ENCODE measurements at regions not wholly inside any gene's neighbourhood (a gene's known extent, or its start where the extent isn't known, plus 50 kb on each side); places are given as distances from the start of the nearest gene placed in this dataset.

DNA sequence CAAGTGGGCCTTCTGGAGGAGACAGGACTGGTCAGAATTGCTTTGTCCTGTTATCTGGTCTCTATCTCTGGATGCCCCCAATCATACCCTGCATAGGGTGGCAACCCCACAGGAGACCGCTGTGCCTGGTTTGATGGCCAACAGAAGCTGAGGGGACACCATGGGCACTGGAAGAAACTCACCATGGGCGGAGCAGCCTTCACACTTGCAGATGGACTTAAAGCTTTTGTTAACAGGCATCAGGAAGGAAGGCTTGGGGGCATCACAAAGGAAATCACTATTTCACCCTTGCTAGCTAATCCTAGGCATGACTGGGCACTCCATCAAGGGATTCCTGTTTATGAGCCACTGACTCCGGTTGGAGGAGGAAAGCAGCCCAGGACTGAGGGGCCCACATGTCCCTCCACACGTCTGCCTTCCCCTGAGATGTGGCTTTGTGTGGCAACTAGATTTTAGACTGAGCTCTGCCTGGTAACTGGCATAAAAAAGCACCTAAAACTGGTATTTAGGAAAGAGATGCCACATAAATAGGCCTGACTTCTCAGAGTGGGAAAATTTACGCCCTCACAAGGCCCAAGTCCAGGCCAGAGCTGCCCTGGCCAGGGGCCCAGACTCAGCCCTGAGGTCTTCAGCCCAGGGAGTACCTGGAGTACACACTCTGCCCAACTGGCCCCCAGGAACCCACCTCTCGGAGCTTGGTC, 57.0 kb upstream of the LYVE1 start:
- Histone ChIP-seq H3K27ac (replicated peaks) (peak overlapping the region; percentile 44), H3K4me1 (no peaks in the 10 kb centered on the region), H3K9me3 (replicated peaks) (no peaks in the 10 kb centered on the region), H3K4me3 (no peak overlapping the region), H3K27me3 (ENCODE audit: low read depth) (no peaks in the 10 kb centered on the region), H3K36me3 (no peaks in the 10 kb centered on the region)
- TF ChIP-seq, protein P1, sequence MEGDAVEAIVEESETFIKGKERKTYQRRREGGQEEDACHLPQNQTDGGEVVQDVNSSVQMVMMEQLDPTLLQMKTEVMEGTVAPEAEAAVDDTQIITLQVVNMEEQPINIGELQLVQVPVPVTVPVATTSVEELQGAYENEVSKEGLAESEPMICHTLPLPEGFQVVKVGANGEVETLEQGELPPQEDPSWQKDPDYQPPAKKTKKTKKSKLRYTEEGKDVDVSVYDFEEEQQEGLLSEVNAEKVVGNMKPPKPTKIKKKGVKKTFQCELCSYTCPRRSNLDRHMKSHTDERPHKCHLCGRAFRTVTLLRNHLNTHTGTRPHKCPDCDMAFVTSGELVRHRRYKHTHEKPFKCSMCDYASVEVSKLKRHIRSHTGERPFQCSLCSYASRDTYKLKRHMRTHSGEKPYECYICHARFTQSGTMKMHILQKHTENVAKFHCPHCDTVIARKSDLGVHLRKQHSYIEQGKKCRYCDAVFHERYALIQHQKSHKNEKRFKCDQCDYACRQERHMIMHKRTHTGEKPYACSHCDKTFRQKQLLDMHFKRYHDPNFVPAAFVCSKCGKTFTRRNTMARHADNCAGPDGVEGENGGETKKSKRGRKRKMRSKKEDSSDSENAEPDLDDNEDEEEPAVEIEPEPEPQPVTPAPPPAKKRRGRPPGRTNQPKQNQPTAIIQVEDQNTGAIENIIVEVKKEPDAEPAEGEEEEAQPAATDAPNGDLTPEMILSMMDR (IDR thresholded peaks at IDR 0.05; ENCODE audit: borderline replicate concordance), result no peak
- DNase-seq, result no peak
- intact Hi-C loops (cut with micrococcal nuclease), result no loop called here

DNA sequence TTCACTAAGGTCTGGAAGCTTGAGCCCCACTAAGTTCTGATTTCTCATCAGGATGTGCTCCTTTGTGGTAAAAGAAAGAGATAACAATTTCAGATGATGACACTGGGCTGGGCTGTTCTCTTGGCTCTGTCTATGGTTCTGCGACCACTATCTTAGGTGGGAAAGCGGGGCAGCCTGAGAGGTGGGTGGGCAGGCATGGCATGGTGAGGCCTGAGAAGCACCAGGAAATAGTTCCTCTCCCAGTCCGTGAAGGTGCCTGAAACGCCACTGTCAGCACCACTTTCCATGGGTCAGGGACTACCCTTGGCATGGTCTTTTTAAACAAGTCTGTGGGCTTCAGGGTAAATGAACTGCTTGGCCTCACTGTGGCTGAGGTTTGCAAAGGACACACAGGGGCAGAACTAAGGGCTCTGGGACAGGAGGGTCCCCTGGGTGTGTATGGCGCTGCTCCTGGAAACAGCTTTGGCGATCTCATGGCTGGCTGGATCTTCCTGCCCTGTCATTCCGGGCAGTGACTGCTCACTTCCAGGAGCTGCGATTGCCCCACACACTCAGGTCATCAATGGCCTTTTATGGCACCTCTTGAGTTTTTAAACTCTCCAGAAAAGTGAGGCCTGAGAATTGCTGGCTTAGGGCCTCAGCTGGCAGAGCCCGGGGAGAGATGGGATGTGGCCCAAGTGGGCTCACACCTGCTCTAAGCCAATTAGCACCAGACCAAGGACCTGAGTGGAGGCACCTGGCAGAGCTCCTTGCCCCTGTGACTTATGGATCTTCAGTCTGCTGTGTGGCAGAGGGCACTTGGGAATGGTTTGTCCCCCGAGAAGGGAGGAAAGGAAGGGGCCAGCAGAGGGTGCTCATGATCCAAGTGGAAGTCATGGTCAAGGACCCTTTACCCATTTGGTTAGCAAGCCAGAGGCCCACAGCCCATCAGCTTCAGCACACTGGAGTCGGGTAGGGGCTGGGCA, 55.6 kb upstream of the LYVE1 start:
- intact Hi-C loops (cut with micrococcal nuclease), result no loop called here
- no peak for DNase-seq
- Histone ChIP-seq H3K4me1 (peaks cover 4% of the 10 kb centered on the region), H3K9me3 (replicated peaks) (no peaks in the 10 kb centered on the region), H3K27me3 (ENCODE audit: low read depth) (no peaks in the 10 kb centered on the region), H3K27ac (replicated peaks) (peak overlapping the region; percentile 44), H3K36me3 (no peaks in the 10 kb centered on the region), H3K4me3 (no peak overlapping the region)
- TF ChIP-seq, protein P1 (IDR thresholded peaks at IDR 0.05; ENCODE audit: borderline replicate concordance), result peak; percentile 52

DNA sequence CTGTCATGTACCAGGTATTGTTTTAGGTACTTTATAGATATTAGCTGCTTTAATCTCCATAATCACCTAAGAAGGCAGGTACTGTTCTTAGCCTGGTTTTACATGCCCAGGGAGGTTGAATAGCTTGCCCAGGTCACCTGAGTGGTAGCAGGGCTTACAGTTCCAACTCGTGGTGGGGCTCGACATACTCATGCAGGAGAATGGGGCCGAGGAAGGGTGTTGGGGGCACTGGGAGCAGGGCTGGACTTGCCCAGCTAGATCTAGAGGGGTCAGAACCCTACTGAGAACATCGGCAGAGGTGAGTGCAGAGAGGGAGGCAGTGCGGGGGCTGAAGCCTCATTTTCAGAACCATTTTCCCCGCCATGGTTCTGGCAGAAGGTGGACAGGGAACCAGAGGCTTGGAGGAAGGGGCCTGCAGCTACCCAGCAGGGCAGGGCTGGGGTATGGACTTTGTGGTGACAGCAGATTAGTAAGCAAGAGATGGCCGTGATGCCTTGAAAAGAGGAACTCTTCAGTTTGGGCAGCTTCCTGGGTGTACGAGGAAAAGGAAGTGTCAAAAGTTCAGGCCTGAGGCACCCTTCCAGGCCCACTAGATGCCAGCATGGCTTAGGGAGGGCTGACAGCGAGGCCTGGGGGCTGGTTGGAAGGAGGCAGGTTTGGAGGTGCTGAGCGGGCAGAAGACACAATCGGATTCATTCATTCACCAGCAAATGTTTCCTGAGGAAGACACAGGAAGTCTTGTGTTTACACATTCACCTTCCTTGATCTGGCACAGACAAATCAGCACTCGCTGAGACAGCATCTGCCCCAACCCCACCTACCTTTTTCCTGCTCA, 54.7 kb upstream of the LYVE1 start:
- intact Hi-C loops (cut with micrococcal nuclease), result no loop called here
- peaks cover 8% of the 10 kb centered on the region for H3K4me1 ChIP-seq
- H3K4me3 ChIP-seq, result no peak overlapping the region
- H3K27me3 ChIP-seq (ENCODE audit: low read depth), result no peaks in the 10 kb centered on the region
- no peaks in the 10 kb centered on the region for H3K36me3 ChIP-seq
- H3K9me3 ChIP-seq (replicated peaks), result no peaks in the 10 kb centered on the region
- peak overlapping the region; percentile 44 for H3K27ac ChIP-seq (replicated peaks)
- TF ChIP-seq, protein P1 (IDR thresholded peaks at IDR 0.05; ENCODE audit: borderline replicate concordance), result no peak
- peak; percentile 29 for DNase-seq

DNA sequence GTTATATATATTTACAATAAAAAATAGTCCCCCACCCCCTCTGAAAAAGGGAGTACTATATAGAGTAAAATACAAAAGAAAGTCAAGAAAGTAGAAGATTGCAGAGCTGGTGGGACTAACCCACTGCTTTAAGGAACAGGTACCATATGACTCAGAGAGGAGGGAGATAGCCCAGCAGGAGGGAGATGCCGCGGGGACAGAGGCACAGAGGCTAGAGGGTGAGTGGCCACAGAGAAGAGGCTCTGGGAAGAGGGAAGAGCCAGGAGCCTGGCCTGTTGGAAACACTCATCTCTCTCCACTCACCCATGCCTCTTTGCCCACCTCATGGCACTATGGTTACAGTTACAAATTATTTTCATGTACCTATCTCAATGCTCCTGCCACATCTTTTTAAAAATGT, 53.6 kb upstream of the LYVE1 start:
- Histone ChIP-seq H3K27ac (replicated peaks) (no peak overlapping the region), H3K4me1 (peaks cover 8% of the 10 kb centered on the region)

More for the DNA sequence above, 53.6 kb upstream of the LYVE1 start:
- Histone ChIP-seq H3K4me3 (no peak overlapping the region), H3K9me3 (replicated peaks) (no peaks in the 10 kb centered on the region), H3K27me3 (ENCODE audit: low read depth) (no peaks in the 10 kb centered on the region), H3K36me3 (no peaks in the 10 kb centered on the region)
- intact Hi-C loops (cut with micrococcal nuclease), result no loop called here
- no peak for DNase-seq
- TF ChIP-seq, protein P1 (IDR thresholded peaks at IDR 0.05; ENCODE audit: borderline replicate concordance), result no peak

Measured in left ventricle myocardium inferior (tissue), 1 donor.